ENCODE measurements at regions not wholly inside any gene's neighbourhood (a gene's known extent, or its start where the extent isn't known, plus 50 kb on each side); places are given as distances from the start of the nearest gene placed in this dataset.

DNA sequence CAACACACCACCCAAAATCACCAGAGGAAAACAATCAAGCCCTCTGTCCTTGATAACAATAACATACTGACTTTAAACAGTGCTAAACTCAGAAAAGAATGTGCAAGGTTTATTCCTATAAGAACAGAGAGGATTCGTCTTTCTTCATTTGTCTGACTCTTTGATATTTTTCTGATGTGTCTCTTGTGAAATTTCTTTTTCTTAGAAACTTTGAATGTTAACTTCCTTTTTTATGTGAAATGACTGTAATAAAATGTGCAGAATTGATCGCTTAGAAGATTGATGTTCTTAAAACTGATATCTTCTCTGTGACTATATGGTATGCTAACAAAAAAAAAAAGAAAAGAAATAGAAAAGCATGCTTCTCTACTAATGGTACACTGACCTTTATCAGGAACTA lies 947.4 kb upstream of the CITED2 start:
- TF ChIP-seq POLR2A (IDR thresholded peaks at IDR 0.05), result no peak
- TF ChIP-seq, protein P1, sequence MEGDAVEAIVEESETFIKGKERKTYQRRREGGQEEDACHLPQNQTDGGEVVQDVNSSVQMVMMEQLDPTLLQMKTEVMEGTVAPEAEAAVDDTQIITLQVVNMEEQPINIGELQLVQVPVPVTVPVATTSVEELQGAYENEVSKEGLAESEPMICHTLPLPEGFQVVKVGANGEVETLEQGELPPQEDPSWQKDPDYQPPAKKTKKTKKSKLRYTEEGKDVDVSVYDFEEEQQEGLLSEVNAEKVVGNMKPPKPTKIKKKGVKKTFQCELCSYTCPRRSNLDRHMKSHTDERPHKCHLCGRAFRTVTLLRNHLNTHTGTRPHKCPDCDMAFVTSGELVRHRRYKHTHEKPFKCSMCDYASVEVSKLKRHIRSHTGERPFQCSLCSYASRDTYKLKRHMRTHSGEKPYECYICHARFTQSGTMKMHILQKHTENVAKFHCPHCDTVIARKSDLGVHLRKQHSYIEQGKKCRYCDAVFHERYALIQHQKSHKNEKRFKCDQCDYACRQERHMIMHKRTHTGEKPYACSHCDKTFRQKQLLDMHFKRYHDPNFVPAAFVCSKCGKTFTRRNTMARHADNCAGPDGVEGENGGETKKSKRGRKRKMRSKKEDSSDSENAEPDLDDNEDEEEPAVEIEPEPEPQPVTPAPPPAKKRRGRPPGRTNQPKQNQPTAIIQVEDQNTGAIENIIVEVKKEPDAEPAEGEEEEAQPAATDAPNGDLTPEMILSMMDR (IDR thresholded peaks at IDR 0.05), result no peak

Data from heart left ventricle (tissue), 13 donors.